Right renal cortex interstitium (tissue), 3 donors: ENCODE measurements at regions not wholly inside any gene's neighbourhood (a gene's known extent, or its start where the extent isn't known, plus 50 kb on each side); places are given as distances from the start of the nearest gene placed in this dataset.
"Not testable (repeated sequence)": the region's sequence is repeated elsewhere in the genome, so short reads cannot be mapped to it uniquely, and the experiment has no call there.

Experiments used
- DNase-seq, 3 donors: peaks; one replicate each; pipeline ENCODE4 v3.0.0-alpha.2; 2013; ENCODE audit warnings: low read depth in 3 of 3, low spot score in 2 of 3

GRCh38 chr1:190665045-190665444 lies 187.4 kb upstream of the BRINP3 start:
- no peak for DNase-seq

- DNase-seq, result no peak
Observed at GRCh38 chr1:190667914-190668313, 190.2 kb upstream of the BRINP3 start.

- no peak for DNase-seq
Observed at GRCh38 chr1:190679044-190679443, 201.4 kb upstream of the BRINP3 start.

GRCh38 chr1:190679454-190679853 lies 201.8 kb upstream of the BRINP3 start:
- DNase-seq, result no peak

- DNase-seq, result no peak
Observed at GRCh38 chr1:190679983-190680382, 202.3 kb upstream of the BRINP3 start.

- no peak for DNase-seq
Observed at GRCh38 chr1:190685676-190686075, 208.0 kb upstream of the BRINP3 start.

GRCh38 chr1:190688096-190688495 lies 210.4 kb upstream of the BRINP3 start:
- DNase-seq, result no peak

GRCh38 chr1:190698488-190698887 lies 220.8 kb upstream of the BRINP3 start:
- DNase-seq, result not testable (repeated sequence)

GRCh38 chr1:190699165-190699564 lies 221.5 kb upstream of the BRINP3 start:
- no peak for DNase-seq

- no peak for DNase-seq
Observed at GRCh38 chr1:190708418-190709057, 230.9 kb upstream of the BRINP3 start.

GRCh38 chr1:190711069-190711468 lies 233.4 kb upstream of the BRINP3 start:
- DNase-seq, result no peak

GRCh38 chr1:190717055-190717454 lies 239.4 kb upstream of the BRINP3 start:
- no peak for DNase-seq

- no peak for DNase-seq
Observed at GRCh38 chr1:190736971-190737590, 259.4 kb upstream of the BRINP3 start.

GRCh38 chr1:190738317-190738716 lies 260.7 kb upstream of the BRINP3 start:
- DNase-seq, result no peak

GRCh38 chr1:190739926-190740325 lies 262.3 kb upstream of the BRINP3 start:
- no peak for DNase-seq

- DNase-seq, result no peak
Observed at GRCh38 chr1:190747704-190748103, 270.0 kb upstream of the BRINP3 start.

GRCh38 chr1:190752131-190752530 lies 274.5 kb upstream of the BRINP3 start:
- no peak for DNase-seq

GRCh38 chr1:190754666-190755065 lies 277.0 kb upstream of the BRINP3 start:
- DNase-seq, result no peak

GRCh38 chr1:190759807-190760206 lies 282.1 kb upstream of the BRINP3 start:
- DNase-seq, result no peak

GRCh38 chr1:190762325-190762724 lies 284.7 kb upstream of the BRINP3 start:
- no peak for DNase-seq

GRCh38 chr1:190792873-190793272 lies 315.2 kb upstream of the BRINP3 start:
- no peak for DNase-seq

GRCh38 chr1:190807629-190808028 lies 330.0 kb upstream of the BRINP3 start:
- DNase-seq, result no peak

- no peak for DNase-seq
Observed at GRCh38 chr1:190808035-190808434, 330.4 kb upstream of the BRINP3 start.
